NT2/D1 (cell line): ENCODE measurements at regions not wholly inside any gene's neighbourhood (a gene's known extent, or its start where the extent isn't known, plus 50 kb on each side); places are given as distances from the start of the nearest gene placed in this dataset.

Experiments used
- YY1 ChIP-seq: IDR thresholded peaks from 2 replicates; pipeline ENCODE4 v1.6.1; 2011; ENCODE audit not compliant: insufficient read length, insufficient read depth
- ZNF274 ChIP-seq: IDR thresholded peaks from 2 replicates; pipeline ENCODE4 v1.6.1; 2011; ENCODE audit warnings: mild to moderate bottlenecking, low read depth, low read length

DNA sequence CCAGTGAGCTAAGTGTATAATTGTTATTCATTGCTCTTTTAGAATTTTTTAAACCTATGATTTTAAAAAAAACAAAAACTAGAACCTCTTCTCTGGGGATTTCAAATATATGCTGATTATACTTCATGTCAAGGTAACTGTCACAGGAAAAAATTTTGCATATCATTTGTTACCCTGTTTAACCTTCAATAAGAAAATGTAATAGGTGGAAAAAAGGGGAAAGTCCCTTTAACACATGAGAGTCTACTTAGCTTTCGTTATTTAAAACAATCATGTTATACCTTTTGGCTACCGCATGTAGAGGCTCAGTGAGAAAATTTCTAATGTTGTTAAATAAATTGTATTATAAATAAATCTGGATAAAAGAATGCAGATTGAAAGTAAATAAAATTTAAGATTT is 190.1 kb upstream of the AKR1E2 start:
- TF ChIP-seq YY1 (no peak), ZNF274 (no peak)
